DOHH2 (cell line): ENCODE measurements at regions not wholly inside any gene's neighbourhood (a gene's known extent, or its start where the extent isn't known, plus 50 kb on each side); places are given as distances from the start of the nearest gene placed in this dataset.

ENCODE experiments used
- EZH2phosphoT487 ChIP-seq: fragments of 200-600 bp; sonication (generic); IDR thresholded peaks from 2 replicates; pipeline ENCODE4 v1.6.1; 2017; ENCODE audit warnings: borderline replicate concordance, mild to moderate bottlenecking, antibody characterized with exemption, low read length, moderate library complexity, mixed read lengths
- TF ChIP-seq, protein P1 (sequence below): fragments of 200-600 bp; sonication (generic); IDR thresholded peaks from one replicate; pipeline ENCODE4 v1.5.1; 2014; ENCODE audit warnings: antibody characterized with exemption, mild to moderate bottlenecking, low read depth, low read length; ENCODE audit not compliant: poor library complexity, severe bottlenecking

DNA sequence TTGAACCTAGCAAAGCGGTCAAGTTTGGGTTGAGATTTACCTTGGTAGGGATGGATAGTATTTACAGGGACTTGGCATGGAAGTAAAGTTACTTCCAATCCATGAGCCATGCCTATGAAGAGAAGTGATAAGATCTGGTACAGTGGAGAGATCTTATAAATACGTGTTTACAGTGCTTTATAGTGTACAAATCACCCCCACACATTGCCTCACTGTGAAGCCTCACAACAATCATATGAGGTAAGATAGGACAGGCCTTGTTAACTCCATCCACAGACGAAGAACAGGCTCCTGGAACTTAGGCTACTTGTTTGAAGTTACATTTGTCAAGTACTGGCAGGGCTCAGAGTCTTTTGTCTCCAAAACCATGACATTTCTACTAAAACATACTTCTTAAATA, 159.8 kb downstream of the PLPPR4 start:
- TF ChIP-seq, protein P1, sequence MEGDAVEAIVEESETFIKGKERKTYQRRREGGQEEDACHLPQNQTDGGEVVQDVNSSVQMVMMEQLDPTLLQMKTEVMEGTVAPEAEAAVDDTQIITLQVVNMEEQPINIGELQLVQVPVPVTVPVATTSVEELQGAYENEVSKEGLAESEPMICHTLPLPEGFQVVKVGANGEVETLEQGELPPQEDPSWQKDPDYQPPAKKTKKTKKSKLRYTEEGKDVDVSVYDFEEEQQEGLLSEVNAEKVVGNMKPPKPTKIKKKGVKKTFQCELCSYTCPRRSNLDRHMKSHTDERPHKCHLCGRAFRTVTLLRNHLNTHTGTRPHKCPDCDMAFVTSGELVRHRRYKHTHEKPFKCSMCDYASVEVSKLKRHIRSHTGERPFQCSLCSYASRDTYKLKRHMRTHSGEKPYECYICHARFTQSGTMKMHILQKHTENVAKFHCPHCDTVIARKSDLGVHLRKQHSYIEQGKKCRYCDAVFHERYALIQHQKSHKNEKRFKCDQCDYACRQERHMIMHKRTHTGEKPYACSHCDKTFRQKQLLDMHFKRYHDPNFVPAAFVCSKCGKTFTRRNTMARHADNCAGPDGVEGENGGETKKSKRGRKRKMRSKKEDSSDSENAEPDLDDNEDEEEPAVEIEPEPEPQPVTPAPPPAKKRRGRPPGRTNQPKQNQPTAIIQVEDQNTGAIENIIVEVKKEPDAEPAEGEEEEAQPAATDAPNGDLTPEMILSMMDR = no peak
- TF ChIP-seq EZH2phosphoT487 = no peak
